ENCODE measurements at regions not wholly inside any gene's neighbourhood (a gene's known extent, or its start where the extent isn't known, plus 50 kb on each side); places are given as distances from the start of the nearest gene placed in this dataset.
"Not testable (repeated sequence)": the region's sequence is repeated elsewhere in the genome, so short reads cannot be mapped to it uniquely, and the experiment has no call there.

GRCh38 chr16:63653044-63653839, 1468.6 kb downstream of the CDH11 start:
- no peak for DNase-seq

- no peak for DNase-seq
Measured at GRCh38 chr16:63652091-63652490, 1469.8 kb downstream of the CDH11 start.

- no peak for DNase-seq
Measured at GRCh38 chr16:63650550-63650949, 1471.3 kb downstream of the CDH11 start.

- DNase-seq = not testable (repeated sequence)
Measured at GRCh38 chr16:63633706-63634445, 1488.0 kb downstream of the CDH11 start.

- DNase-seq = no peak
Measured at GRCh38 chr16:63629272-63629671, 1492.6 kb downstream of the CDH11 start.

- no peak for DNase-seq
Measured at GRCh38 chr16:63628812-63629211, 1493.1 kb downstream of the CDH11 start.

- DNase-seq = no peak
Measured at GRCh38 chr16:63625126-63625525, 1496.7 kb downstream of the CDH11 start.

GRCh38 chr16:63623551-63624039, 1498.3 kb downstream of the CDH11 start:
- DNase-seq = no peak

GRCh38 chr16:63618896-63619485, 1502.9 kb downstream of the CDH11 start:
- DNase-seq = no peak

- peak; percentile 78 to 82 for DNase-seq
Measured at GRCh38 chr16:63617990-63618763, 1503.7 kb downstream of the CDH11 start.

GRCh38 chr16:63617047-63617989, 1504.5 kb downstream of the CDH11 start:
- peak; percentile 34 to 57 for DNase-seq

- no peak for DNase-seq
Measured at GRCh38 chr16:63614429-63614828, 1507.4 kb downstream of the CDH11 start.

- DNase-seq = no peak
Measured at GRCh38 chr16:63613701-63614100, 1508.2 kb downstream of the CDH11 start.

GRCh38 chr16:63612462-63613227, 1509.2 kb downstream of the CDH11 start:
- DNase-seq = no peak

- no peak for DNase-seq
Measured at GRCh38 chr16:63606778-63607177, 1515.1 kb downstream of the CDH11 start.

- no peak for DNase-seq
Measured at GRCh38 chr16:63602206-63602927, 1519.5 kb downstream of the CDH11 start.

- DNase-seq = peak in 1 of 2 experiments; percentile 4
Measured at GRCh38 chr16:63596716-63597115, 1525.1 kb downstream of the CDH11 start.

- DNase-seq = no peak
Measured at GRCh38 chr16:63592852-63593251, 1529.0 kb downstream of the CDH11 start.

GRCh38 chr16:63581570-63581969, 1540.3 kb downstream of the CDH11 start:
- DNase-seq = no peak

- DNase-seq = no peak
Measured at GRCh38 chr16:63578791-63579190, 1542.6 kb upstream of the CDH8 start.
